ENCODE measurements at regions not wholly inside any gene's neighbourhood (a gene's known extent, or its start where the extent isn't known, plus 50 kb on each side); places are given as distances from the start of the nearest gene placed in this dataset.

GRCh38 chr4:136554033-136554432 is 978.3 kb downstream of the PCDH18 start:
- no peak overlapping the region for H3K27ac Mint-ChIP-seq
- no peaks in the 10 kb centered on the region for H3K27me3 Mint-ChIP-seq (ENCODE audit: low read depth)
- no peak overlapping the region for H3K4me3 Mint-ChIP-seq
- H3K4me1 Mint-ChIP-seq (ENCODE audit: low read depth), result no peaks in the 10 kb centered on the region
- no peaks in the 10 kb centered on the region for H3K36me3 Mint-ChIP-seq (ENCODE audit: insufficient read depth in 2 of 2)
- H3K9me3 Mint-ChIP-seq, result peaks cover 2% of the 10 kb centered on the region in 2 donors
- ATAC-seq (replicated peaks in 1 of 2) (no peak), DNase-seq (no peak)

GRCh38 chr4:136551753-136552152 is 980.5 kb downstream of the PCDH18 start:
- Mint-ChIP-seq H3K9me3 (peaks cover 2% of the 10 kb centered on the region in 2 donors), H3K27ac (no peak overlapping the region), H3K27me3 (ENCODE audit: low read depth) (no peaks in the 10 kb centered on the region), H3K4me3 (no peak overlapping the region), H3K4me1 (ENCODE audit: low read depth) (no peaks in the 10 kb centered on the region), H3K36me3 (ENCODE audit: insufficient read depth in 2 of 2) (no peaks in the 10 kb centered on the region)
- ATAC-seq (replicated peaks in 1 of 2) (no peak), DNase-seq (no peak)

GRCh38 chr4:136540747-136541146 is 991.5 kb downstream of the PCDH18 start:
- Mint-ChIP-seq H3K4me3 (no peak overlapping the region), H3K9me3 (peaks cover 3 to 9% of the 10 kb centered on the region in 2 donors), H3K27me3 (ENCODE audit: low read depth) (no peaks in the 10 kb centered on the region), H3K4me1 (ENCODE audit: low read depth) (no peaks in the 10 kb centered on the region), H3K36me3 (ENCODE audit: insufficient read depth in 2 of 2) (peaks cover 0 to 1% of the 10 kb centered on the region in 2 donors), H3K27ac (no peak overlapping the region)
- DNase-seq (no peak), ATAC-seq (replicated peaks in 1 of 2) (no peak)

- H3K9me3 Mint-ChIP-seq, result peaks cover 0 to 2% of the 10 kb centered on the region in 2 donors
- no peaks in the 10 kb centered on the region for H3K36me3 Mint-ChIP-seq (ENCODE audit: insufficient read depth in 2 of 2)
- no peak overlapping the region for H3K27ac Mint-ChIP-seq
- no peaks in the 10 kb centered on the region for H3K4me1 Mint-ChIP-seq (ENCODE audit: low read depth)
- H3K4me3 Mint-ChIP-seq, result no peak overlapping the region
- no peaks in the 10 kb centered on the region for H3K27me3 Mint-ChIP-seq (ENCODE audit: low read depth)
- ATAC-seq (replicated peaks in 1 of 2) (no peak), DNase-seq (no peak)
Measured at GRCh38 chr4:136528131-136528530, 1004.2 kb downstream of the PCDH18 start.

GRCh38 chr4:136526517-136526916 is 1005.8 kb downstream of the PCDH18 start:
- H3K27ac Mint-ChIP-seq, result no peak overlapping the region
- no peaks in the 10 kb centered on the region for H3K36me3 Mint-ChIP-seq (ENCODE audit: insufficient read depth in 2 of 2)
- H3K9me3 Mint-ChIP-seq, result peaks cover 2% of the 10 kb centered on the region in 2 donors
- ATAC-seq (replicated peaks in 1 of 2) (no peak), DNase-seq (no peak)
- H3K27me3 Mint-ChIP-seq (ENCODE audit: low read depth), result no peaks in the 10 kb centered on the region
- H3K4me1 Mint-ChIP-seq (ENCODE audit: low read depth), result no peaks in the 10 kb centered on the region
- H3K4me3 Mint-ChIP-seq, result no peak overlapping the region

GRCh38 chr4:136524039-136524438 is 1008.3 kb downstream of the PCDH18 start:
- Mint-ChIP-seq H3K9me3 (peaks cover 3 to 6% of the 10 kb centered on the region in 2 donors), H3K27me3 (ENCODE audit: low read depth) (no peaks in the 10 kb centered on the region), H3K4me1 (ENCODE audit: low read depth) (no peaks in the 10 kb centered on the region), H3K36me3 (ENCODE audit: insufficient read depth in 2 of 2) (no peaks in the 10 kb centered on the region), H3K4me3 (no peak overlapping the region), H3K27ac (no peak overlapping the region)
- ATAC-seq (replicated peaks in 1 of 2), result no peak
- DNase-seq, result no peak

- no peaks in the 10 kb centered on the region for H3K27me3 Mint-ChIP-seq (ENCODE audit: low read depth)
- no peaks in the 10 kb centered on the region for H3K4me1 Mint-ChIP-seq (ENCODE audit: low read depth)
- no peak for DNase-seq
- ATAC-seq (replicated peaks in 1 of 2), result no peak
- H3K9me3 Mint-ChIP-seq, result peaks cover 1 to 4% of the 10 kb centered on the region in 2 donors
- no peaks in the 10 kb centered on the region for H3K36me3 Mint-ChIP-seq (ENCODE audit: insufficient read depth in 2 of 2)
- H3K4me3 Mint-ChIP-seq, result no peak overlapping the region
- H3K27ac Mint-ChIP-seq, result no peak overlapping the region
Measured at GRCh38 chr4:136516371-136516770, 1015.9 kb downstream of the PCDH18 start.

GRCh38 chr4:136505020-136505419 is 1027.3 kb downstream of the PCDH18 start:
- no peak overlapping the region for H3K27ac Mint-ChIP-seq
- no peaks in the 10 kb centered on the region for H3K4me1 Mint-ChIP-seq (ENCODE audit: low read depth)
- no peaks in the 10 kb centered on the region for H3K36me3 Mint-ChIP-seq (ENCODE audit: insufficient read depth in 2 of 2)
- peaks cover 7 to 11% of the 10 kb centered on the region in 2 donors for H3K9me3 Mint-ChIP-seq
- DNase-seq (no peak), ATAC-seq (replicated peaks in 1 of 2) (no peak)
- H3K4me3 Mint-ChIP-seq, result no peak overlapping the region
- no peaks in the 10 kb centered on the region for H3K27me3 Mint-ChIP-seq (ENCODE audit: low read depth)

- Mint-ChIP-seq H3K9me3 (peaks cover 3 to 5% of the 10 kb centered on the region in 2 donors), H3K27me3 (ENCODE audit: low read depth) (no peaks in the 10 kb centered on the region), H3K36me3 (ENCODE audit: insufficient read depth in 2 of 2) (no peaks in the 10 kb centered on the region), H3K4me3 (no peak overlapping the region), H3K4me1 (ENCODE audit: low read depth) (no peaks in the 10 kb centered on the region), H3K27ac (no peak overlapping the region)
- ATAC-seq (replicated peaks in 1 of 2) (no peak), DNase-seq (no peak)
Measured at GRCh38 chr4:136495851-136496250, 1036.4 kb downstream of the PCDH18 start.

- H3K4me3 Mint-ChIP-seq, result no peak overlapping the region
- no peak for DNase-seq
- H3K36me3 Mint-ChIP-seq (ENCODE audit: insufficient read depth in 2 of 2), result no peaks in the 10 kb centered on the region
- no peak overlapping the region for H3K27ac Mint-ChIP-seq
- no peaks in the 10 kb centered on the region for H3K27me3 Mint-ChIP-seq (ENCODE audit: low read depth)
- no peaks in the 10 kb centered on the region for H3K4me1 Mint-ChIP-seq (ENCODE audit: low read depth)
- ATAC-seq (replicated peaks in 1 of 2), result no peak
- peaks cover 4 to 5% of the 10 kb centered on the region in 2 donors for H3K9me3 Mint-ChIP-seq
Measured at GRCh38 chr4:136495076-136495475, 1037.2 kb downstream of the PCDH18 start.

GRCh38 chr4:136489101-136489500 is 1043.2 kb downstream of the PCDH18 start:
- H3K4me1 Mint-ChIP-seq (ENCODE audit: low read depth), result no peaks in the 10 kb centered on the region
- DNase-seq, result no peak
- peaks cover 0 to 5% of the 10 kb centered on the region in 2 donors for H3K9me3 Mint-ChIP-seq
- no peaks in the 10 kb centered on the region for H3K36me3 Mint-ChIP-seq (ENCODE audit: insufficient read depth in 2 of 2)
- H3K27me3 Mint-ChIP-seq (ENCODE audit: low read depth), result no peaks in the 10 kb centered on the region
- ATAC-seq (replicated peaks in 1 of 2), result no peak
- no peak overlapping the region for H3K4me3 Mint-ChIP-seq
- H3K27ac Mint-ChIP-seq, result no peak overlapping the region

- ATAC-seq (replicated peaks in 1 of 2), result no peak
- no peaks in the 10 kb centered on the region for H3K27me3 Mint-ChIP-seq (ENCODE audit: low read depth)
- no peak overlapping the region for H3K27ac Mint-ChIP-seq
- no peak for DNase-seq
- no peaks in the 10 kb centered on the region for H3K36me3 Mint-ChIP-seq (ENCODE audit: insufficient read depth in 2 of 2)
- no peak overlapping the region for H3K4me3 Mint-ChIP-seq
- H3K4me1 Mint-ChIP-seq (ENCODE audit: low read depth), result no peaks in the 10 kb centered on the region
- H3K9me3 Mint-ChIP-seq, result peaks cover 0 to under 1% of the 10 kb centered on the region in 2 donors
Measured at GRCh38 chr4:136484996-136485395, 1047.3 kb downstream of the PCDH18 start.

- H3K27me3 Mint-ChIP-seq (ENCODE audit: low read depth), result no peaks in the 10 kb centered on the region
Measured at GRCh38 chr4:136476753-136477152, 1055.5 kb downstream of the PCDH18 start.

GRCh38 chr4:136471051-136471450 is 1061.2 kb downstream of the PCDH18 start:
- no peaks in the 10 kb centered on the region for H3K4me1 Mint-ChIP-seq (ENCODE audit: low read depth)
- DNase-seq (no peak), ATAC-seq (replicated peaks in 1 of 2) (no peak)
- peaks cover 7% of the 10 kb centered on the region in 2 donors for H3K9me3 Mint-ChIP-seq
- no peak overlapping the region for H3K27ac Mint-ChIP-seq
- no peak overlapping the region for H3K4me3 Mint-ChIP-seq
- no peaks in the 10 kb centered on the region for H3K36me3 Mint-ChIP-seq (ENCODE audit: insufficient read depth in 2 of 2)
- no peaks in the 10 kb centered on the region for H3K27me3 Mint-ChIP-seq (ENCODE audit: low read depth)

More at GRCh38 chr4:136476753-136477152, 1055.5 kb downstream of the PCDH18 start:
- Mint-ChIP-seq H3K27ac (no peak overlapping the region), H3K9me3 (no peaks in the 10 kb centered on the region), H3K36me3 (ENCODE audit: insufficient read depth in 2 of 2) (no peaks in the 10 kb centered on the region), H3K4me3 (no peak overlapping the region), H3K4me1 (ENCODE audit: low read depth) (no peaks in the 10 kb centered on the region)
- no peak for DNase-seq
- ATAC-seq (replicated peaks in 1 of 2), result no peak
